Esophagus muscularis mucosa (tissue), 4 donors: ENCODE measurements at regions not wholly inside any gene's neighbourhood (a gene's known extent, or its start where the extent isn't known, plus 50 kb on each side); places are given as distances from the start of the nearest gene placed in this dataset.
"Not testable (repeated sequence)": the region's sequence is repeated elsewhere in the genome, so short reads cannot be mapped to it uniquely, and the experiment has no call there.

ENCODE experiments used
- DNase-seq: peaks from one replicate; pipeline ENCODE4 v3.0.0-alpha.2; 2017; ENCODE audit errors: extremely low spot score
- H3K27ac ChIP-seq, 4 donors: fragments of 200-600 bp; sonication (generic); replicated peaks in 1 of 4; 1 replicate in 3 of 4; 2 replicates in 1 of 4; pipeline ENCODE4 v1.5.1; 2016 to 2019; ENCODE audit warnings: mild to moderate bottlenecking in 1 of 4
- H3K27me3 ChIP-seq, 4 donors: fragments of 200-600 bp; sonication (generic); one replicate each; pipeline versions ENCODE4 v1.5.1 to v1.6.0; 2016 to 2019
- H3K36me3 ChIP-seq, 4 donors: fragments of 200-600 bp; sonication (generic); one replicate each; pipeline ENCODE4 v1.5.1; 2016 to 2019
- H3K4me1 ChIP-seq, 4 donors: fragments of 200-600 bp; sonication (generic); one replicate each; pipeline ENCODE4 v1.5.1; 2016 to 2019
- H3K4me3 ChIP-seq, 4 donors: fragments of 200-600 bp; sonication (generic); 1 replicate in 2 of 4; 2 replicates in 2 of 4; pipeline ENCODE4 v1.5.1; 2016 to 2019; ENCODE audit warnings: mild to moderate bottlenecking in 4 of 4, moderate library complexity in 1 of 4
- H3K9me3 ChIP-seq, 4 donors: fragments of 200-600 bp; sonication (generic); 1 replicate in 3 of 4; 2 replicates in 1 of 4; pipeline ENCODE4 v1.5.1; 2016 to 2019
- EP300 ChIP-seq: sonication (generic); formaldehyde crosslinking; IDR thresholded peaks from one replicate; pipeline ENCODE4 v1.6.1; 2017; ENCODE audit warnings: antibody characterized with exemption
- POLR2A ChIP-seq: fragments of 450-650 bp; IDR thresholded peaks from one replicate; pipeline ENCODE4 v1.6.1; 2017; ENCODE audit warnings: antibody characterized with exemption, moderate library complexity, mild to moderate bottlenecking, low read depth
- POLR2AphosphoS5 ChIP-seq, 2 donors: sonication (generic); formaldehyde crosslinking; IDR thresholded peaks; one replicate each; pipeline ENCODE4 v1.6.1; 2017; ENCODE audit warnings: antibody characterized with exemption in 2 of 2
- WGBS: methylation state at CpG from one replicate; pipeline ENCODE4 v1.1.5; 2018; 5-methylcytosine and 5-hydroxymethylcytosine counted together
- intact Hi-C: fragments of 100-400 bp; cut with DNase I; formaldehyde crosslinking; loops from one replicate; pipeline ENCODE4 v1.15.1; 2023
- TF ChIP-seq, protein P1 (sequence below), 3 experiments: fragments of 200-600 bp in 2 of 3; fragments of 450-650 bp in 1 of 3; sonication (generic) in 2 of 3; IDR thresholded peaks; one replicate each; pipeline ENCODE4 v1.5.1; 2017 to 2019; ENCODE audit warnings: antibody characterized with exemption in 3 of 3, mild to moderate bottlenecking in 2 of 3, moderate library complexity in 1 of 3

DNA sequence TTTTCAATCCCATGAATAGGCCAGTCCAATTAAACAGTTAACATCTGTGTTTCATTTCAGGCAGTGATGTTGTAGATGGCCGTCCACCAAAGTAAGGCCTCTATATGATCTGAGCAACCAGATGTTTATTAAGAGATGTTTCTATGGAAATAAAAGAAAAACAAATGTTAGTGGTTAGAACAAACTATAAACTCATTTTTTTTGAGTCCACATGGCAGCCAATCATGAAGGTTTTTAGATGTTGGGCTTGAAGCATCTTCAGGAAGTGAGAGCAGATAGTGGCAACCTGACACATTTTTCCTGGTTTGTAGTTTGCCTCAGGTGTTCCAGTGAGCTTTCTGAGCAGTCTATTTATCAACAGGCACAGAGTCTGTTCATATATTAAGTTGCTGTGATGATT lies 746.1 kb downstream of the PRIM2 start:
- H3K4me1 ChIP-seq, H3K4me3 ChIP-seq, intact Hi-C loops, H3K9me3 ChIP-seq, H3K27me3 ChIP-seq, H3K27ac ChIP-seq, H3K36me3 ChIP-seq, DNase-seq: not testable (repeated sequence)
- WGBS, result 77% methylated on average over 1 of the region's 1 CpG

DNA sequence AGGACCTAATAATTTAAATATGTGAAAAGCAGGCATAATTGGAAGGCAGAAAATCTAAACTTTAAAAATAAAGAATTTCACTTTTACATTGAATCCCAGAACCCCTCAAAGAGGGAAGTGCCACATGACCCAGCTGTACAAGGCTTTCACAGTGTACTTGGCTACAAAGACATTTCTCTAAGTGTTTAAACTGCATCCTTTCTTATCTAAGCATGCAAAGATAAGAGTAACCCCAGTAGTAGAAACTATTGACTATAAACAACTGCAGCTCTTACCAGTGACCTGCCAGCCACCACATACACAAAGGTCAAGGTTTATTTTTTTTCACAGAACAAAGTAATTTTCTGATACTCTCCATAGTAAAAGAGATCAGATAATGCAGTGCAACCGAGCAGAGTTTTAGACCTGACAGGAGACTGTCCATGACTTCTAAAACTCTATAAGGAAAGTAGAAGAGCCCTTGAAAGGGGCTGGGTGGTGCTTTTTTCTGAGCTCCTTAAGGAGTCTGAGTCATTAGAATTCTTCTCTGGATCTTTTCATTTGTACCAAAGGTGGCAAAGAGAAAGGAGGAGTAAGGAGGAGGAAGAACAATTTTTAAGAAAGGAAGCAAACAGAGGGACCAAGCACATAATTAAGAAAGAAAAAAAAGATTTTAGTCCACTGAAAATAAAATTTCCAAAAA lies 750.6 kb downstream of the PRIM2 start:
- H3K4me3 ChIP-seq, H3K36me3 ChIP-seq, intact Hi-C loops, DNase-seq, H3K4me1 ChIP-seq, H3K27ac ChIP-seq, H3K27me3 ChIP-seq, H3K9me3 ChIP-seq: not testable (repeated sequence)
- 53% methylated on average over 1 of the region's 1 CpG for WGBS

DNA sequence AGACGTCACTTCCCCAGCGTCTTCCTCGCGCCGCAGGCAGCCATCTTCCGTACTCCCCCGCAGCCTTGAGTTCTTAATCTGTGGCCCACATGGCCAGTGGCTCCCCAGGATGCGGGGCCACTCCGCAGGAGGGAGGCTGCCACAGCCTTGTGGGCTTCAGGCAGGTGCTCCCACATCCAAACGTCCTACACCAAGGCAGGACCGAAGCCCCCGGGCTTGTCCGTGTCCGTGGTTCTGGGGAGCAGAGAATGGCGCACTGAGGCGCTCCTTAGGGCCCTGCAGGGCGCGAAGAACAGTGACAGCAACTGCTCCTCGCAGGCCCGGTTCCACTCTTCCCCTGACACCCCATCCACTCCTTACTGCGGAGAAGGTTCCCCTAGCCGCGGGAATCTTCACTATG lies 755.8 kb downstream of the PRIM2 start:
- H3K36me3 ChIP-seq, result no peaks in the 10 kb centered on the region
- intact Hi-C loops, result no loop called here
- H3K4me3 ChIP-seq, result no peak overlapping the region
- H3K27ac ChIP-seq, result no peak overlapping the region
- no peaks in the 10 kb centered on the region for H3K27me3 ChIP-seq
- DNase-seq, result no peak
- H3K9me3 ChIP-seq, result no peaks in the 10 kb centered on the region
- WGBS, result 93% methylated on average over 22 of the region's 23 CpGs
- TF ChIP-seq, protein P1, sequence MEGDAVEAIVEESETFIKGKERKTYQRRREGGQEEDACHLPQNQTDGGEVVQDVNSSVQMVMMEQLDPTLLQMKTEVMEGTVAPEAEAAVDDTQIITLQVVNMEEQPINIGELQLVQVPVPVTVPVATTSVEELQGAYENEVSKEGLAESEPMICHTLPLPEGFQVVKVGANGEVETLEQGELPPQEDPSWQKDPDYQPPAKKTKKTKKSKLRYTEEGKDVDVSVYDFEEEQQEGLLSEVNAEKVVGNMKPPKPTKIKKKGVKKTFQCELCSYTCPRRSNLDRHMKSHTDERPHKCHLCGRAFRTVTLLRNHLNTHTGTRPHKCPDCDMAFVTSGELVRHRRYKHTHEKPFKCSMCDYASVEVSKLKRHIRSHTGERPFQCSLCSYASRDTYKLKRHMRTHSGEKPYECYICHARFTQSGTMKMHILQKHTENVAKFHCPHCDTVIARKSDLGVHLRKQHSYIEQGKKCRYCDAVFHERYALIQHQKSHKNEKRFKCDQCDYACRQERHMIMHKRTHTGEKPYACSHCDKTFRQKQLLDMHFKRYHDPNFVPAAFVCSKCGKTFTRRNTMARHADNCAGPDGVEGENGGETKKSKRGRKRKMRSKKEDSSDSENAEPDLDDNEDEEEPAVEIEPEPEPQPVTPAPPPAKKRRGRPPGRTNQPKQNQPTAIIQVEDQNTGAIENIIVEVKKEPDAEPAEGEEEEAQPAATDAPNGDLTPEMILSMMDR (IDR thresholded peaks at IDR 0.05), result no peak
- no peaks in the 10 kb centered on the region for H3K4me1 ChIP-seq

DNA sequence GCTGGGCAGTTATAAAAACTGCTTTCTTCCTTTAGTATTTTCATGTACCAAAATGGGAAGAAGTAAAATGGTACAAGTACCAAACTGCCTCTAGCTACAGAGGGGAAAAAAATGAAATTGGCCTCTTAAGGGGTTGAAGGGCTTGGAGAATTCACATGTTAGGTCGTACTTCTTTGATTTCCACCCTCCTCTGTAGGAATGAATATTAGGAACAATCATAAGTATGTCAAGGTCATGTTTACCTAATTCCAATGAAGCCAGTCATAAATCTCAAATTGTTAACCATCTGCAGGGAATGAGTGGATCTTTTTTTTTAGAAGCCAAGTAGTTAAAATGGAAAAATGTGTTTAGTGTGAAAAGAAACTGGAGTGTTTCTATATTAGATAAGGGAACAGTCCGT lies 772.6 kb downstream of the PRIM2 start:
- H3K4me3 ChIP-seq, H3K27ac ChIP-seq, H3K4me1 ChIP-seq, DNase-seq, H3K36me3 ChIP-seq, H3K9me3 ChIP-seq, H3K27me3 ChIP-seq, intact Hi-C loops: not testable (repeated sequence)
- WGBS, result 23% methylated on average over 2 of the region's 2 CpGs

DNA sequence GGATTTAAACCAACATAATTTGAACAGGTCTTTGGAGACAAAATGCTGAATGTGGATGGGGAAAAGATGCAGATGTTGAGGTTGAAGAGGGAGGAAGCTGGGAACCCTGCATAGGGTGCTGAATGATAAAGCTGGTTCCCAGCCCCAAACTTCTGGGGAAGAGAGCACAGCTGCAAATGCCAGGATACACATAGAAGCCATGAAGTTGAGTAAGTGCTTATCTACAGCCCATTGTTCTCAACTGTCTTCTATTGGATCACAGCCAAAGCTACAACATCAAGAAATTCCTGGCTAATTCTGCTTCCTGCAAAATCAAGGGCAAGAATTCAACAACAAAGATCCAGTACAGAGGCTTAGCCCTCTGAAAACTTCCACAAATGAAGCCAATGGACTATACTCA lies 779.8 kb downstream of the PRIM2 start:
- H3K36me3 ChIP-seq, H3K27me3 ChIP-seq, H3K4me1 ChIP-seq, DNase-seq, H3K4me3 ChIP-seq, H3K9me3 ChIP-seq, H3K27ac ChIP-seq, intact Hi-C loops: not testable (repeated sequence)

DNA sequence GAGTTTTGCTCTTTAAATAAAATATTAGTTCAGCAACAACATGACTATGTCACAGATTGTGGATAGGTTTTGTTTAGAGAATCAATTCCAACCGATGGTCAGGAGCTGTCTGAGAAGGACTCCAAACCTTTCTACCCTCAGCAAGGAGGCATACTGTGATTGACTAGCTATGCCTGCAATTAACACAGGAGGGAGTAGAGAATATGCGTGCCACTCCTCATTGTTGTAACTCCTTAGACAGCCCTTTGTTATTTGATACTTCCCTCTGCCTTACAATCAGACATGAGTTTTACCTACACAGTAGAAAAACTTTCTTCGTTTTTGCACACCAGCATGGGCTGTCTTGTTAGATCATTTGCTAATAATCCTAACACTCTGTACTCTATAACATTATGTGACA lies 796.5 kb downstream of the PRIM2 start:
- Histone ChIP-seq H3K36me3 (no peaks in the 10 kb centered on the region), H3K4me3 (no peak overlapping the region), H3K4me1 (no peaks in the 10 kb centered on the region), H3K27ac (no peak overlapping the region), H3K27me3 (no peaks in the 10 kb centered on the region), H3K9me3 (no peaks in the 10 kb centered on the region)
- TF ChIP-seq POLR2A, result no peak
- TF ChIP-seq EP300, result no peak
- TF ChIP-seq, protein P1 (IDR thresholded peaks at IDR 0.05), result no peak
- no peak for TF ChIP-seq POLR2AphosphoS5 (IDR thresholded peaks at IDR 0.05)
- intact Hi-C loops, result no loop called here
- no peak for DNase-seq
- WGBS, result 39% methylated on average over 3 of the region's 3 CpGs

DNA sequence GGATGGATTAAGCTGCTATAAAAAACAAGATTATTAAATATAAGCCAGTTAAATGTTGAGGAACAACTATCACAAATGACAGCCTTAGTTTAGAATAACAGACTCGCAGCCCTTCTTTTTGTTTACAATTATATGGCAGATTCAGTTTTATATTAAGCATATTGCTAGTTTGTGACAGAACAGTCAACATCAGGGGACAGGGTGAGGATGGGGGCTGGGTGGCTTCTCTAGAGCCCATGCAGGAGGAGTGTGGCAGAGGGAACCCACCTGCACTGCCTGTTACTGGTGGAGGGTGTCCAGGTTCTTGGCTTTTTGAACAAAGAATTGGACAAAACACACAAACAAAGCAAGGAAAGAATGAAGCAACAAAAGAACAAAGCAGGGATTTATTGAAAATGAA lies 799.7 kb downstream of the PRIM2 start:
- H3K4me3 ChIP-seq, H3K36me3 ChIP-seq, H3K27me3 ChIP-seq, H3K27ac ChIP-seq, intact Hi-C loops, H3K4me1 ChIP-seq, DNase-seq, H3K9me3 ChIP-seq: not testable (repeated sequence)
- WGBS, result 14% methylated on average over 1 of the region's 1 CpG

DNA sequence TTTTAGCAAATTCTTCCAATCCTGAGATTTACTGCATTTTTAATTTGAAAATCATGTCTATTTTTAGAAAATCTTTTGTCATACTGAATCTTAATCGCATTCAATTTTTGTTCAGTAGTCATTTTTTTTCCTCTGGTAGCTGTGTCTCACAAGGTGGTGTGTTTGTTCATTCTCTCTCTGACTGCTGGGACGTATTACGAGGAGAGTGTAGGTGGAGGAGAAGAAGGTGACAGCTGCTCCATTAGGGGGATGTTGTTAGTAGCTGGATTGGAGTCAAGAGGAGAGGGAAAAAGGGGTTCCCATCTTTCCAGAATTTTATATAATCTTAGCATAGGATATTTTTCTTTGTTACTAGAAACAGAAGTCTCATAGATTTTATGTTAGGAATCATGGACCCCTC lies 804.2 kb downstream of the PRIM2 start:
- H3K36me3 ChIP-seq, H3K4me1 ChIP-seq, H3K27me3 ChIP-seq, H3K27ac ChIP-seq, H3K4me3 ChIP-seq, DNase-seq, H3K9me3 ChIP-seq, intact Hi-C loops: not testable (repeated sequence)
- 79% methylated on average over 3 of the region's 3 CpGs for WGBS

DNA sequence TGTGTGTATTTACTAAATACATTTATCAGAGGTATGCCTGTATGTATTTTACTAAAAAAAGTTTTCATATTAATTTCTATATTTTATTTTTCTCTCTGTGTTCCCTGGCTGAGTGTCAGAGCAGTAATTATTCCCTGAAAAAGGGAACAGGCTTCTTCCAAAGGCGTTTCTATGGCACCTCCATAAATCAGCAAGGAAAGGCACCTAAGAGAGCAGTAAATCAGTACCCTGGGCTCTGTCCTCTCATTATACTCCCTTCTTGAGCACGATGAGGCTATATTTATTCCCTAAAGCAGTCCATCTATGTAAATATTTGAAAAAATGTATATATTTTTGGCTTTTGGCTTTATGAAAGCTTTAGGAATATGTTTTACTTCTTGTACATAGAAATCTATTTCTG lies 806.3 kb downstream of the PRIM2 start:
- H3K36me3 ChIP-seq, H3K27me3 ChIP-seq, DNase-seq, H3K27ac ChIP-seq, H3K4me1 ChIP-seq, H3K9me3 ChIP-seq, H3K4me3 ChIP-seq, intact Hi-C loops: not testable (repeated sequence)
- WGBS, result 31% methylated on average over 2 of the region's 2 CpGs

DNA sequence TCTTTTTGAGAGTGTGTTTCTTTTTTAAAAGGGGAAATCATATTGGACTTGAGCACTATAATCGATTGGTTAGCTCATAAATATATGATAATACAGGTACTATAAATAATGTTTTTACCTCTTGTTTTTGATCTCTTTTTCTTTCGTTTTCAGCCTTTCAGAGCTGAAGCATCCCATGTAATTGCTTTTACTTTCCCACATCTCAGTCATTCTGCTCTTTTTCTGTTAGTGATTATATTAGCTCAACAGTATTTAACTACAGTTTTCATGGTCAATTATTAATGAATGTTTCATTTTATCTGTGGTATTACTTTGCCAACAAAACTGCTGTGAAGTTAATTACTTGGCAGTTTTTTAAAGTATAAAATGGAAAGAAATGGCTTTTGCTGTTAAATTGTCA lies 811.1 kb downstream of the PRIM2 start:
- H3K4me3 ChIP-seq, H3K4me1 ChIP-seq, H3K36me3 ChIP-seq, H3K27me3 ChIP-seq, DNase-seq, H3K9me3 ChIP-seq, H3K27ac ChIP-seq, intact Hi-C loops: not testable (repeated sequence)
- WGBS, result 67% methylated on average over 2 of the region's 2 CpGs

DNA sequence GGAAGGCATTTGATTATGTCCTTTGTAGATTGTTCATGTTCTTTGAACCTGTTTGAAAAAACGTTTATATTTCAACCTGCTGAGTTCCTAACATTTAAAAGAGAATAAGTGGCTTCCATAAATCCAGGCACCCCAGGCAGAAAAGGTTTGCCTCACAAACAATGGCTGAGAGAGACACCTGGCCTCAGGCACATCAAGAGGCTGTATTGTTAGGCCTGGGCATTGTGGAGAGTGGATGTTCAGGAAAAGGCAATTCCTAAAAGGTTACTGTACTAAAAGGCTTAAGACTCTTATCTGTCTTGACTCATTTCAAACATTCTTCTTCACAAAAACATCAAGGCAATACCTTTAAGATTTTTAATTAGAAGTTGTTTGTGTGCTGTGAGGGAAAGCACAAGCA lies 811.7 kb downstream of the PRIM2 start:
- intact Hi-C loops, H3K9me3 ChIP-seq, H3K4me1 ChIP-seq, H3K36me3 ChIP-seq, DNase-seq, H3K4me3 ChIP-seq, H3K27ac ChIP-seq, H3K27me3 ChIP-seq: not testable (repeated sequence)
- WGBS, result 6% methylated on average over 1 of the region's 1 CpG
